ENCODE measurements at regions not wholly inside any gene's neighbourhood (a gene's known extent, or its start where the extent isn't known, plus 50 kb on each side); places are given as distances from the start of the nearest gene placed in this dataset.
A peak's percentile ranks its signal among the peaks of the same experiment; 100 is the strongest.

DNA sequence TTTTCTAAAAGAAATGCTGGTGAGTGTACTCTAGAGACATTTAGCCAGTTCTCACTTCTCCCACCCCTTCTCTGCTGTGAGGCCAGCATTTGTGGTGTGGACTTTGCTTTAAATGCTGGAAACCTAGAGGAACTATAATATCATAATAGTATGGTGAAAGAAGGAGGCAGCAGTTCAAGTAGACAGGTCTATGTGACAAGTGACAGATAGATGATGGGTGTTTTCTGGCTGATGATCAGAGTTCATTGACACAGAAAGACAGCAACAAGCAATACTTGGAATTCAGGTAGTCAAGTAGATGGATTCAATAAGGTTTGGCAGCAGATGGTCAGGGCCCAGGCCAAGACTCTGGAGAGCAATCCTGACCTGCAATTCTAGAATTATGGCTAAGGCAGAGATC lies 317.5 kb downstream of the PCDH7 start:
- no peaks in the 10 kb centered on the region for H3K9me3 ChIP-seq (ENCODE audit: control insufficient read depth in 1 of 2, insufficient read depth in 1 of 2, low read depth in 1 of 2, low read length in 2 of 2)
- no peaks in the 10 kb centered on the region for H4K20me1 ChIP-seq (ENCODE audit: insufficient read depth)
- H3K36me3 ChIP-seq (ENCODE audit: control insufficient read depth in 1 of 2, insufficient read depth in 2 of 2, low read length in 2 of 2): 0 out of 4 replicates have a peak, but pooled peaks cover 0 to 5% of the 10 kb centered on the region in 2 experiments
- H3K9ac ChIP-seq (ENCODE audit: low read length): peak overlapping the region; percentile 37
- ATAC-seq (no peak), DNase-seq (ENCODE audit: low read depth, low spot score) (no peak)
- no peaks in the 10 kb centered on the region for H3K27me3 ChIP-seq (ENCODE audit: insufficient read depth, low read length)
- H3K4me2 ChIP-seq (ENCODE audit: low read length): peak overlapping the region; percentile 22
- H3K4me1 ChIP-seq (ENCODE audit: control insufficient read depth in 1 of 2, insufficient read depth in 2 of 2, low read length in 2 of 2): peaks cover 89 to 97% of the 10 kb centered on the region in 2 experiments
- peak overlapping the region; percentile 86 for H3K27ac ChIP-seq (ENCODE audit: low read depth, low read length)
- peaks cover 91% of the 10 kb centered on the region for H3K79me2 ChIP-seq (ENCODE audit: insufficient read depth, low read length)
- H2AFZ ChIP-seq (ENCODE audit: low read depth, low read length, poor library complexity, severe bottlenecking): no peak overlapping the region
- H3K4me3 ChIP-seq (replicated peaks in 1 of 2; ENCODE audit: low read depth in 1 of 2, low read length in 2 of 2): no peak overlapping the region
- no peaks in the 10 kb centered on the region for H3K9me2 ChIP-seq (ENCODE audit: insufficient read depth)
- ChIA-PET CTCF (no interaction called here), RAD21 (ENCODE audit: low non-redundant PET in 1 of 2, low total read pairs in 2 of 2, uncharacterized antibody in 2 of 2, unreplicated experiment in 2 of 2) (no interaction called here), POLR2A (no interaction called here)
- TF ChIP-seq ELF1 (IDR thresholded peaks at IDR 0.05; ENCODE audit: borderline replicate concordance, low read depth): no peak
- no peak for TF ChIP-seq SP1 (IDR thresholded peaks at IDR 0.05; ENCODE audit: low read depth)
- TF ChIP-seq, protein P1, sequence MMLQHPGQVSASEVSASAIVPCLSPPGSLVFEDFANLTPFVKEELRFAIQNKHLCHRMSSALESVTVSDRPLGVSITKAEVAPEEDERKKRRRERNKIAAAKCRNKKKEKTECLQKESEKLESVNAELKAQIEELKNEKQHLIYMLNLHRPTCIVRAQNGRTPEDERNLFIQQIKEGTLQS (IDR thresholded peaks at IDR 0.05): no peak
- TF ChIP-seq RAD21 (IDR thresholded peaks at IDR 0.05; ENCODE audit: low read depth): no peak
- BruUV-seq (replicated peaks): no TSS peak
- intact Hi-C loops (cut with micrococcal nuclease): loop anchor here (5.0 kb wide), 2 partner anchors 85 to 320 kb away; no protein-coding TSS in a partner anchor

GRCh38 chr4:31039382-31039781 lies 319.2 kb downstream of the PCDH7 start:
- BruUV-seq (replicated peaks): no TSS peak
- Histone ChIP-seq H3K4me3 (replicated peaks in 1 of 2; ENCODE audit: low read depth in 1 of 2, low read length in 2 of 2) (no peak overlapping the region), H3K36me3 (ENCODE audit: control insufficient read depth in 1 of 2, insufficient read depth in 2 of 2, low read length in 2 of 2) (0 out of 4 replicates have a peak, but pooled peaks cover 0 to 5% of the 10 kb centered on the region in 2 experiments), H3K79me2 (ENCODE audit: insufficient read depth, low read length) (peaks cover 91% of the 10 kb centered on the region), H3K9ac (ENCODE audit: low read length) (peak overlapping the region; percentile 57), H3K9me2 (ENCODE audit: insufficient read depth) (no peaks in the 10 kb centered on the region), H3K9me3 (ENCODE audit: control insufficient read depth in 1 of 2, insufficient read depth in 1 of 2, low read depth in 1 of 2, low read length in 2 of 2) (no peaks in the 10 kb centered on the region), H3K27me3 (ENCODE audit: insufficient read depth, low read length) (no peaks in the 10 kb centered on the region), H3K4me1 (ENCODE audit: control insufficient read depth in 1 of 2, insufficient read depth in 2 of 2, low read length in 2 of 2) (peaks cover 90 to 97% of the 10 kb centered on the region in 2 experiments), H4K20me1 (ENCODE audit: insufficient read depth) (no peaks in the 10 kb centered on the region), H2AFZ (ENCODE audit: low read depth, low read length, poor library complexity, severe bottlenecking) (no peak overlapping the region), H3K27ac (ENCODE audit: low read depth, low read length) (peak overlapping the region; percentile 86), H3K4me2 (ENCODE audit: low read length) (peak overlapping the region; percentile 69)
- no peak for ATAC-seq
- intact Hi-C loops (cut with micrococcal nuclease): loop anchor here (5.0 kb wide), 2 partner anchors 87 to 322 kb away; no protein-coding TSS in a partner anchor
- ChIA-PET POLR2A (interaction anchor here (0.8 to 1.1 kb wide), 3 partner anchors 11 to 403 kb away, joined by 3 read pairs; no protein-coding TSS in a partner anchor), CTCF (interaction anchor here (1.4 kb wide), 1 partner anchor 11 kb away, joined by 7 read pairs; no protein-coding TSS in a partner anchor), RAD21 (ENCODE audit: low non-redundant PET in 1 of 2, low total read pairs in 2 of 2, uncharacterized antibody in 2 of 2, unreplicated experiment in 2 of 2) (no interaction called here)
- TF ChIP-seq, protein P1 (IDR thresholded peaks at IDR 0.05): no peak
- TF ChIP-seq ZFX (IDR thresholded peaks at IDR 0.05) (no peak), CBX3 (IDR thresholded peaks at IDR 0.05; ENCODE audit: low read depth) (peak; percentile 42; the same call in 1 of the 2 replicates), EZH2 (IDR thresholded peaks at IDR 0.05) (no peak), POLR2AphosphoS5 (IDR thresholded peaks at IDR 0.05; ENCODE audit: low read depth, low read length) (no peak), CEBPB (IDR thresholded peaks at IDR 0.05; ENCODE audit: low read depth) (no peak)
- DNase-seq (ENCODE audit: low read depth, low spot score): no peak

Data from HCT116 (cell line).